ENCODE measurements at regions not wholly inside any gene's neighbourhood (a gene's known extent, or its start where the extent isn't known, plus 50 kb on each side); places are given as distances from the start of the nearest gene placed in this dataset.

DNA sequence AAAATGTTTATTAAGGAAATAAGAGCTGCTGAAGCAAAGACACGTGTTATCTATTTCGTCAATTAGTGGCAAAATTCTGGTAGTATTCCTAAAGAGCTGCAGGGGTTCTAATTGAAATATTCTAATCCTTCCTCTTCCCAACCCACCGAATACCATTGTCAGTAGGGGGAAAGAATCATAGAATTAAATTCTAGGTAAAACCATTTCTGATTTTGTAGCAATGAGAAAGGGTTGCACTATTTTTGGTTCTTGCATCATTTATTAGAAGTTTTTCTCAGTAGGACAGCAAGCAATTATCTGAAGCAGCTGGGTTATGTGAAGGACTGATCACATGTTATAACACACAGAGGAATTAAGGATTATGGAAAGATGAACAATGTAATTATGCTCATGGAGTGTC is 80.3 kb upstream of the SEMA6A start:
- no peak for DNase-seq

- no peak for DNase-seq
These were observed 78.3 kb upstream of the SEMA6A start for GRCh38 chr5:116652903-116653302.

GRCh38 chr5:116652196-116652729 is 77.6 kb upstream of the SEMA6A start:
- no peak for DNase-seq

DNA sequence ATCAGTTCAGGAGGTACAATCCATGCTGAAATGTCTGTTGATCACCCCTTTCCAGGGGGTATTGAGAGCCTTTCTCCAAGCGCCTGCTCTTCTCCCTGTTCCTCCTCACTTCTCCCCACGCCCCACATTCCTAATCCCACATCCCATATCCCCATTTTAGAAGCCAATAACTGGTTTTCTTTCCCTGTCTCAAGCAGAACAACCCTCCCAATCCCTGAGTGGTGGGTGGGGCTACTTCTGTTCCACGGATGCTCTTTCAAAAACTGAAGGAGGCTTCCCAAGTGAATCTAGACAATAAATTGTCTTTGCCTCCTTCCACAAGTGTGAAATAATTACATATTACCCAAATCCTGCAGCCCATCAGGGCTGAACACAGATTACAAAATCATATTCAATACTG is 77.0 kb upstream of the SEMA6A start:
- DNase-seq = no peak

GRCh38 chr5:116650964-116651363 is 76.3 kb upstream of the SEMA6A start:
- DNase-seq = no peak

- no peak for DNase-seq
These were observed 75.9 kb upstream of the SEMA6A start for GRCh38 chr5:116650544-116650943.

DNA sequence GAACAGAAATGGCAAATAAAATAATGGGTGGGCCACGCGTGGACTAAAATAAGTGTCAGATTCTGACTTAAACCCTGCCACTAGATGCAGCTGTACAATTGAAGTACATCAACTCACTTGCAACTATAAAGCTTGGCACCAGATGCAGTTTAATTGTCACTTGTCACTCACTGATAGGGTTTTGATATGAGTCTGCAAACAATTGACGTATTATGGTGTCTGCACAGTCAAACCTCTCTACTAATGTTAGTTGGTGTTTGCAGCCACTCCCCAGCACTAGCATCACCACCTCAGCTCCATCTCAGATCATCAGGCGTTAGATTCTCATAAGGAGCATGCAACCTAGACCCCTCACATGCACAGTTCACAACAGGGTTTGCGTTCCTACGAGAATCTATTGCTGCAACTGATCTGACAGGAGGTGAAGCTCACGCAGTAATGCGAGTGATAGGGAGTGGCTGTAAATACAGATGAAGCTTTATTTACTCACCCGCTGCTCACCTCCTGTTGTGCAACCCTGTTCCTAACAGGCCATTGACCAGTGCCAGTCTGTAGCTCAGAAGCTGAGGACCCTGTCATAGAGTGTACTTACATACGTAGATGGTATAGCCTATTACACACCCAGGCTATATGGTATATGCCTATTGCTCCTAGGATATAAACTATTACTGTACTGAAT is 72.1 kb upstream of the SEMA6A start:
- DNase-seq = no peak

- no peak for DNase-seq
These were observed 71.0 kb upstream of the SEMA6A start for GRCh38 chr5:116645627-116646026.

GRCh38 chr5:116640236-116640635 is 65.6 kb upstream of the SEMA6A start:
- no peak for DNase-seq

DNA sequence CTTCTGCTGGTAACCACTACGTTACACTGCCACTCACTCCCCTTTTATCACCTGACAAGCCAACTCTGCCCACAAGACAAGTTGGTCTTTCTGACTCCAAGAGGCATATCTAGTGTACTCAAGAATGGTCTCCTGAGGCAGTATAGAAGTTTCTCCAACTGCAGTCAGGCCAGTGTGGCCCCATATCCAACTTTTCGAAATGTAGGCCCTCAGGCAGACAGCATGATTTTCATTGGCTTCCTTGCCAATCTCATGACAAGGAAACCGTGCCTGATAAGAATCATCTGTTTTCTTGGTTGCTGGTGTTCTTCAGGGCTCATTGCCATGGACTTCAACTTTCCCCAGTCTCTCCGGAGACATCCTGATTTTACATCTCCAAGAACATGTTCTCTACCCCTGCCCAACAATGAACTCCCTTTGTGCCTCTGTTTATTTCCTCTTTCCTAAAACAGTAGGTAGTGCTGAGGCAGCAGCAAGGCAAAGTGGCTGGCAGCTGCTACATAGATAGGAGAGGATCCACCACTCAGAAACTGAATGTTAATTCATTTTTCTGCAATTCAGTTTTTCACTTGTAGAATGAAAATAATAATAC is 62.6 kb upstream of the SEMA6A start:
- no peak for DNase-seq

DNA sequence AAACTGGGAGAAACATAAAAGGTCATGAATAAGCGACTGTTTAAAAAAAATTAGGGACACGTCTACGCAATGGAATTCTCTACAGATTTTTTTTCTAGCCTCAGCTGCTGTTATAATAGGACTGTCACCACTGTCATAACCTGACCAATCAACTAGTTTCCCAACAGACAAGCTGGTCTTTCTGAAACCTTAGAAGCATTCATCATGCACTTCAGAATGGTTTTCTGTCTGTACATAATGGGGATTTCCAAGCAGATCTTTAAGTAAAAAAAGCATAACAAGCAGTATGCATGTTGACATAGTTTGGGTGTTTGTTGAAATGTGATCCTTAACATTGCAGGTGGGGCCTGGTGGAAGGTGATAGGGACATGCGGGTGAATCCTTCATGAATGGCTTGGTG is 58.3 kb upstream of the SEMA6A start:
- no peak for DNase-seq

DNA sequence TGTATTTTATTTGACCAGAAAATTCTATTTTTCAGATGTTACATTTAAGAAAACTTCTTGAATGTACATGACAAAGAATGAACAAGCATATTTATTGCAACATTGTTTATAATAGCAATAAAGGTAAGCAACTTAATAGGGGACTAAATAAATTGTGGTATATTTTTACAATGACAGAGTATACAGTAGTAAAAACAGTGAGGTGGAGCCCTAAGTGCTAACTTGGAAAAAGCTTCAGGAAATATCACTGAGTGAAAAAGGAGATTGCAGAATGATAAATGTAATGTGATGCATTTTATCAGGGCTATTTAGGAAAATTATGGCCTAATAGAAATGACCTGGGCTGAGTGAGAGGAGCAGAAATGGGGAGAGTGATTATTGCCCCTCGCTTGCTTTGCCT is 56.5 kb upstream of the SEMA6A start:
- DNase-seq = no peak

- DNase-seq = no peak
These were observed 54.5 kb upstream of the SEMA6A start for GRCh38 chr5:116629168-116629567.

- no peak for DNase-seq
These were observed 52.5 kb upstream of the SEMA6A start for GRCh38 chr5:116626945-116627679.

DNA sequence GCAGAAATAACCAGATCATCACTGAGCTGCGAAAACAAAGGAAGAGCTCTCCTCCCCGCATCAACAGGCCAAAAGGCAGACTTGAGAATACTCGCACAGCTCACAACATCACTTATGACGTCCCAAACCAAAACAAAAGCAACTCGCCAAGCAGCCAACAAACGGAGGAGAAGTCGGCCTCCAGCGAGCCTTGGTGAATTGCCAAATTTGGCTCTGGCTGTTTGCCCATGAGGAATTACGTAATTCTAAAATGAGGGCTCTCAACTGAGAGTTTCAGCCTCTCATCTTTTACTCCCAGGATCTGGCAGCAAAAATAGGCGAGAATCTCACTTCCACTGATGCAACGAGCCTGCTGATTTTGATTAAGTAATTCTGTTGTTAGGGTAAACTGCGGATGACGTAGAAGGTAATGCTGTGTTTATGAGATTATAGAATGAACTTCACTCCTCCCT is 51.7 kb upstream of the SEMA6A start:
- DNase-seq = peak; percentile 3 to 29

All from inflammatory macrophage treated with lipopolysaccharide for 1 hour (primary cell).